ENCODE measurements at regions not wholly inside any gene's neighbourhood (a gene's known extent, or its start where the extent isn't known, plus 50 kb on each side); places are given as distances from the start of the nearest gene placed in this dataset.

GRCh38 chrX:9147726-9148125, 113.8 kb upstream of the FAM9B start:
- no peak for DNase-seq (ENCODE audit: low read depth in 2 of 2)

DNA sequence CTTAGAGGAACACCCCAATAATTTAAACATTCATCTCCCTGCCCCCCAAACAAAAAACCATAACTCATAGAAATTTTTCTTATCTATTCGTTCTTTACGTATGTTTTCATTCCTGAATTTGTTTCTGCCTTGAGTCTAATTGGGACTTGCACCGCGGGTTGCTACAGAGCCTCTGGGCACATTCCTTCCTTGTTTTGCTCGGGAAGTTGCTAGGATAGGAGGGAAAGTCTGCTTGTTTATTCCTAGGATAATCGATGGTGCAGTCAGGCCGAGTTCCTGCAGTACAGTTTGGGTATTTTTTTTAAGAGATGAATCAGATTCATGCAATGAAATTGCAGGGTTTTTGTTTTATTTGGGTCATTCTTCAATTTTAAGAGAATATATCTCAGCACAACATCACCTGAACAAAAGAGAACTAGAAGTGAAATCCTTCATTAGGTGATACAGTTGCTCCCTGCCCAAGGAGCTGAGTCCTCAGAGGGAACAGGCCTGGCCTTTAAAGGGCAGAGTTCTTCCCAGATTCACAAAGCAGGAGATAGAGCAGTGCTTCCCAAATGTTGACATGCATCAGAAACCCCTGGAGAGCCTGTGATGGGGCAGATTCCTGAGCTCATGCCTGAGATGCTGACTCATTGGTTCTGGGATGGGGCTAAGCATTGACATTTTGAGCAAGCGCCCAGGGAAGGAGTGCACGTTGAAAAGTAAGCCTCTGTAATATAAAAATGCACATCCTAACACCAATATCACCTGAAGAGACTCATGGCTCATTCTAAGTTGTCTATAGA, 114.9 kb upstream of the FAM9B start:
- DNase-seq (ENCODE audit: low read depth in 2 of 2) = no peak

DNA sequence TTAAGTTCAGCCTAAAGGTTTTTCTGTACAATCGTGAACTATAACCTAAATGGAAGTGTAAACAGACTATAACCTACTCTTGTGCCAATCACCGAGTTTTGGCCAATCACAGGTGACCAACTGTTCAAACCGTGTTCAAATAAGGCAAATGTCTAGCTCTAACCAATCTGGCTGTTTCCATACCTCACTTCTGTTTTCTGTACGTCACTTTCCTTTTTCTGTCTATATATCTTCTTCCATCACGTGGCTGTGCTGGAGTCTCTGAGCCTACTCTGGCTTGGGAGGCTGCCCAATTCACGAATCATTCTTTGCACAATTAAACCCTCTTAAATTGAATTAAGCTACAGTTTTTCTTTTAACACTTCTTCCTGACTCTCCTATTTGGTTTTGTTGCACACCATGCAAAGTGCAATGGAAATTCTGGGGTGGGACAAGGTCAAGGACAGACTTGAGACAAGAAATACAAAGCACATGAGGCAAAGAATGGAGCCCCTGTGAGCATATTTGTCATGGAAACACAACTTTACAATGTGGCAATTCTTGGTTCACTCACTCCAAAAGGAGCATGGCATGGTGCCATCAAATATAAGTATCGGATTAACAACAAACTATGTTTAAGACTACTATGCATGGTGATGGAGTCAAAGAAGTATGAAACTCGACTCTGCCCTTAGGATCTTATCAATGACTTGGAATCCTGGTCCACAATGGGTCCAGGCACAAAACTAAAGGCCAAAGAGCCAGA, 115.7 kb upstream of the FAM9B start:
- DNase-seq (ENCODE audit: low read depth in 2 of 2) = no peak

DNA sequence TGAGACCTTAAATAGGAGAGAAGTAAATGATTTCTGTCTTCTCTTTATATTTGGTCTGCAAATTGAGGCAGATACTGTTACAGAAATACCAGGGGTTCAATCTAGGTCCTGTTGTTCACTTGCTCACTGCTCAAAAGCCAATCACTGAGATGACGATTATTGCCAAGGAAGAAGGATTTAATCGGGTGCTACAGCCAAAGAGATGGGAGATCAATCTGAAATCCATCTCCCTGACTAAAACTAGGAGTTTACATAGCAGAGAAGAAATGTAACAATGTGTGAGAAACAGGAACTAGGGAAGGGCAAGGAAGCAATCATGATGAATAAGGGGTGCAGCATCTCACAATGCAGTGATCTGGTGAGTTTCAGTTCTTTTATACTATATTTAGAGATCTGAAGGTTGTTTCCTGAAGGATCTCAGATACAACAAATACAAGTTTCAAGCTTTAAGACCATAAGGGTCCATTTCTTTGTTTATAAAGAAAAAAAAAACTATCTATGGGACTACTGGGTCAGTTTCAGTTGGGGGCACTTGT, 117.9 kb upstream of the FAM9B start:
- no peak for DNase-seq (ENCODE audit: low read depth in 2 of 2)

DNA sequence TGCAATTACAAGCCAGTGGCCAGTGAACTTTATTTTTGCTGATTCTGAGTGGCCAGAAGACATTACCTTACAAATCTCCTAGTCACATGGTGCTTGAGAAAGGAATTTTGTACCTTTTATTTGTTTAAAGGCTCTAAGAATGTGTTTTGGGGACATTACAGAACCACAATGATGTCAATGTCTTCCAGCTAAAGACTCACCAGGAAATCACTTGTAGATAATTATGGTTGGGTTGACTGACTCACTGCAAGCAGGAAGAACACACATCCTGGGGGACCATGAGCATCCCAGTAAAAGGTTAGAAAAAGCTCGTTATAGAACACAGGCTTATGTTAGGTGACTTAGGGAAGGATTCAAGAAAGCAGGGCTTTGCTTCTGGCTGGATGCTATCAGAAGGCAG, 119.4 kb upstream of the FAM9B start:
- DNase-seq (ENCODE audit: low read depth in 2 of 2) = no peak

DNA sequence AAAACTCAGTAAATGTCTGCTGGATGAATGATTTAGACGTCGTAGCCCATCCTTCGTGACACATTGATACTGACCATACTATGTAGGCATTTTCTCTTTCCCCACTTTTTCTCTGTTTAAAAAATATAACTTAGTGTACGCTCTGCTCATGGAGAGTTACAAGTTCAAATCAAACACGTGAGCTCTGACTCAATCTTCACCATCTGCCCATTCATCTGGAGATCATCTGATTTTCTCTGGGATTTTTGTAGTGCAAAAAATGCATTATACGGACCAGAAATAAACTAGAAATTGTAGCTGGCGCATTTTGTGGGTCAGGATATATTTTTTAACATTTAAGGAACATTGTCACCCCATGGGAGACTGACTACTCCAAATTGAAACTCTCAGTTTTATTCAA, 124.7 kb upstream of the FAM9B start:
- DNase-seq (ENCODE audit: low read depth in 2 of 2) = no peak

GRCh38 chrX:9160698-9161329, 126.9 kb upstream of the FAM9B start:
- DNase-seq (ENCODE audit: low read depth in 2 of 2) = no peak

- DNase-seq (ENCODE audit: low read depth in 2 of 2) = no peak
These were observed 128.8 kb upstream of the FAM9B start for GRCh38 chrX:9162698-9163097.

- no peak for DNase-seq (ENCODE audit: low read depth in 2 of 2)
These were observed 129.3 kb upstream of the FAM9B start for GRCh38 chrX:9163214-9163709.

DNA sequence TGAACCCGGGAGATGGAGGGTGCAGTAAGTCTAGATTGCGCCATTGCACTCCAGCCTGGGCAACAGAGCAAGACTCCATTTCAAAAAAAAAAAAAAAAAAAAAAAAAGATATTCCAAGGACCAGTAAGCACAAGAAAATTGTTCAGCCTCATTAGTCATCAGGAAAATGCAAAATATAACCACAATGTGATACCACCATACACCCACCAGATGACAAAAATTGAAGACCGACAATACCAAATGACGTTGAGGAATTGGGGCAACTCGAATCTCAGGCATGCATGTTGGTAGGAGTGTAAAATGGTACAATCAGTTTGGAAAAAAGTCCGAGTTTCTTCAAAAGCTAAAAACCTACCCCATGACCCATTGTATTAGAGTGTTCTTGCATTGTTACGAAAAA, 130.2 kb upstream of the FAM9B start:
- DNase-seq (ENCODE audit: low read depth in 2 of 2) = no peak

- DNase-seq (ENCODE audit: low read depth in 2 of 2) = no peak
These were observed 130.9 kb upstream of the FAM9B start for GRCh38 chrX:9164533-9165426.

- DNase-seq (ENCODE audit: low read depth in 2 of 2) = no peak
These were observed 132.6 kb upstream of the FAM9B start for GRCh38 chrX:9166584-9166944.

GRCh38 chrX:9171841-9172463, 138.0 kb upstream of the FAM9B start:
- no peak for DNase-seq (ENCODE audit: low read depth in 2 of 2)

DNA sequence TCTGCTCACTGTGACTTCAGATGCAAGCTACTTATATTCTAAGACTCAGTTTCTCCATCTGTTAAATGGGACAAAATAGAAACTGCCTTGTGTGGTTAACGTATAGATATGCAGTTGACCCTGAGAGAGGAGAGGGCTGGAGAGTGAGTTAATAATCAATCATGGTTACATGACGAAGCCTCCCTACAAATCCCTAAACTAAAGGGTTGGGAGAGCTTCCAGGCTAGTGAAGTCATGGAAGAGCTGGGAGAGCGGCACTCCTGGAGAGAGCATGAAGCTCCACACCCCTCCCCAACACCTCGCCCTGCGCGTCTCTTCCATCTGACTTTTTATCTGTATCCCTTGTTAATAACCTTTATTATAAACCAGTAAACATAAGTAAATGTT, 138.5 kb upstream of the FAM9B start:
- DNase-seq (ENCODE audit: low read depth in 2 of 2) = no peak

DNA sequence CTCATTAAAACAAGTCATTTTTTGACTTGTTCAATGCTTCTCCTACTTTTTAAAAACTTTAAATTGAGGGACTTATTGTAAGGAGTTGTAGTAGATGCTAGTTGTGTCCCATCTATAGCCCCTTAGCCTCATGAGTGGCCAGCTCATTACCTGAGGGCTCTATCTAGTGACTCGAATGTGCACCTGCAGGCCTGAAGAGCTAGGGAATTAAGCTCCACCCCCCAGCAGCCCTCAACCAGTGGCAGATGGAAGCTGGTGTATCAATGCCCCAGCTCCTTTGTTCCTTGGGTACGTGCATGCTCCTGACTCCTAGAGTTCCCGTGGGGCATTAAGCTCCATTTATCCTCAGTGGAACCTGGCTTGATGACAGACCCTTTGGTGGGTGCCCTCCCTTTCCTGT, 146.7 kb upstream of the FAM9B start:
- no peak for DNase-seq (ENCODE audit: low read depth in 2 of 2)

GRCh38 chrX:9182041-9182440, 148.1 kb upstream of the FAM9B start:
- no peak for DNase-seq (ENCODE audit: low read depth in 2 of 2)

GRCh38 chrX:9183481-9183880, 149.6 kb upstream of the FAM9B start:
- no peak for DNase-seq (ENCODE audit: low read depth in 2 of 2)

GRCh38 chrX:9184211-9184610, 150.3 kb upstream of the FAM9B start:
- DNase-seq (ENCODE audit: low read depth in 2 of 2) = no peak

- DNase-seq (ENCODE audit: low read depth in 2 of 2) = no peak
These were observed 154.2 kb upstream of the FAM9B start for GRCh38 chrX:9188117-9188516.

DNA sequence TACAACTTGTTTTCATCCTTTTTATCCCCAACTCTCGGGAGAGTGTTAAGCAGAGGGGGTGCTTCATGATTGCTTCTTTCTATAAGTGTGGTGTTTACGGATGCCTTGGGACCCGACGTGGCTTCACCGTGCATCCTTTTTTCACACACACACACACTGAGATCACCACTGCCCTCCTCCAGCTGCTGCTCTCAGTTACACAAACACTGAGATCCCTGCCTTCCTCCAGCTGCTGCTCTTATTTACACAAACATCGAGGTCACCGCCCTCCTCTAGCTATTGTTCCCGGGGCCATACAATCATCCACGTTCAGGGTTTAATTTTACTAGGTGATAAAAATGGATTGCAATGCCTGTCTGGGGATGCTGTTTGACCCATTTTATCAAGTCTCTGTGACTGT, 155.4 kb upstream of the FAM9B start:
- no peak for DNase-seq (ENCODE audit: low read depth in 2 of 2)

- DNase-seq (ENCODE audit: low read depth in 2 of 2) = no peak
These were observed 157.5 kb upstream of the FAM9B start for GRCh38 chrX:9191392-9191791.

Measured in stimulated activated CD8-positive, alpha-beta memory T cell treated with anti-CD3 and anti-CD28 coated beads, Interleukin-7, amount 100 ng/mL, for 4 hours (primary cell).